ENCODE measurements at regions not wholly inside any gene's neighbourhood (a gene's known extent, or its start where the extent isn't known, plus 50 kb on each side); places are given as distances from the start of the nearest gene placed in this dataset.
A peak's percentile ranks its signal among the peaks of the same experiment; 100 is the strongest.

GRCh38 chr13:33528896-33529295, 243.3 kb upstream of the STARD13 start:
- DNase-seq, result no peak
- H3K27me3 ChIP-seq, result no peaks in the 10 kb centered on the region
- H3K36me3 ChIP-seq, result no peaks in the 10 kb centered on the region
- TF ChIP-seq CTCF (IDR thresholded peaks at IDR 0.05), result no peak
- no peak overlapping the region for H3K4me3 ChIP-seq
- peaks cover 0 to 21% (median 5%) of the 10 kb centered on the region in 9 donors for H3K4me1 ChIP-seq
- intact Hi-C loops (cut with DNase I), result no loop called here
- no peak for ATAC-seq
- H3K27ac ChIP-seq, result no peak overlapping the region
- H3K9me3 ChIP-seq, result no peaks in the 10 kb centered on the region
- WGBS, 2 donors, result 88 to 90% methylated on average over 2 of the region's 2 CpGs

- ATAC-seq (no peak), DNase-seq (no peak)
- no peaks in the 10 kb centered on the region for H3K36me3 ChIP-seq
- intact Hi-C loops (cut with DNase I), result loop anchor here in 2 of 10 donors (10.0 kb wide), 2 partner anchors 297 to 797 kb away; no protein-coding TSS in a partner anchor
- no peak overlapping the region for H3K4me3 ChIP-seq
- peaks cover 0 to 13% (median 0%) of the 10 kb centered on the region in 9 donors for H3K4me1 ChIP-seq
- no peaks in the 10 kb centered on the region for H3K9me3 ChIP-seq
- no peak overlapping the region for H3K27ac ChIP-seq
- no peaks in the 10 kb centered on the region for H3K27me3 ChIP-seq
- no peak for TF ChIP-seq CTCF (IDR thresholded peaks at IDR 0.05)
Observed at GRCh38 chr13:33531484-33531883, 245.9 kb upstream of the STARD13 start.

DNA sequence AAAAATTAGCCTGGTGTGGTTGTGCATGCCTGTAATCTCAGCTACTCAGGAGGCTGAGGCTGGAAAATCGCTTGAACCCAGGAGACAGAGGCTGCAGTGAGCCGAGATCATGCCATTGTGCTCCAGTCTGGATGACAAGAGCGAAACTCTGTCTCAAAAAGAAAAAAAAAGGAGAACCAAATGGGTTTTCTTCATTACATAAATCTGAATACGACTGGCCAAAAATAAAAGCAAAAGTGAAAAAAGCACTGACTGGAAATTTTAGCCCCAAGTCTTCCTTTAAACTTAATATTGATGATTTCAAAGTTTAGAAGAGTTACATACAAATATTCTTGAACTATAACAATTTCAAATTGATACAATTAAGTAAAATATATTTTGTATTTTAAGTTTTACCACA, 249.5 kb upstream of the STARD13 start:
- Histone ChIP-seq H3K4me1 (peaks cover 0 to 25% (median 3%) of the 10 kb centered on the region in 9 donors), H3K9me3 (no peaks in the 10 kb centered on the region), H3K27ac (peak overlapping the region in 1 of 10 donors; percentile 45), H3K27me3 (no peaks in the 10 kb centered on the region), H3K4me3 (no peak overlapping the region), H3K36me3 (no peaks in the 10 kb centered on the region)
- TF ChIP-seq CTCF (IDR thresholded peaks at IDR 0.05), result no peak
- intact Hi-C loops (cut with DNase I), result loop anchor here in 2 of 10 donors (10.0 kb wide), 2 partner anchors 300 to 800 kb away; no protein-coding TSS in a partner anchor
- 88 to 89% methylated on average over 4 of the region's 4 CpGs for WGBS, 2 donors
- DNase-seq (no peak), ATAC-seq (no peak)

DNA sequence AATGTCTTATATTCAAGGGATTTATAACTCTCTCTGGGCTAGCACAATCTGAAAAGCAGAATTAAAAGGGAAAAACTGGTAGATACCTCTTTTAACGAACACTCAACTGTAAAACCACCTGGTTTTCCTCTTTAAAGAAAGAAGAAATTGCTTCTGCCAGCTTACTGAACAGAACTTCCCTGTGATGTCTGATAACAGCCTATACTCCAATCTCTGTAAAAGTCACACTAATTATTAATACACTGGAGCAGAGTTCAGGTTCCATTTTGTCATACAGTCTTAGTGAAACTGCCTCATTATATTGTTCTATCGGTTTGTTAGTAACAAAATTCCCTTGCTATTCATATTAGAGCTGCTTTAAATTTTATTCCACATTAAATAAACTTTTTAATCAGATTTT, 251.0 kb upstream of the STARD13 start:
- ATAC-seq, result no peak
- Histone ChIP-seq H3K9me3 (no peaks in the 10 kb centered on the region), H3K27me3 (no peaks in the 10 kb centered on the region), H3K4me3 (no peak overlapping the region), H3K4me1 (peaks cover 1 to 41% (median 18%) of the 10 kb centered on the region in 9 donors), H3K36me3 (no peaks in the 10 kb centered on the region), H3K27ac (peak overlapping the region in 3 of 10 donors; percentile 0 to 39 (median 34))
- DNase-seq, result no peak
- WGBS, 2 donors, result 52 to 86% methylated on average over 2 of the region's 2 CpGs
- intact Hi-C loops (cut with DNase I), result loop anchor here in 2 of 10 donors (10.0 kb wide), 2 partner anchors 302 to 802 kb away; no protein-coding TSS in a partner anchor
- TF ChIP-seq CTCF (IDR thresholded peaks at IDR 0.05), result no peak
